ENCODE measurements at regions not wholly inside any gene's neighbourhood (a gene's known extent, or its start where the extent isn't known, plus 50 kb on each side); places are given as distances from the start of the nearest gene placed in this dataset.

GRCh38 chr1:114278430-114278829 is 124.8 kb upstream of the SYT6 start:
- no peak overlapping the region for H3K4me3 ChIP-seq (replicated peaks in 1 of 2; ENCODE audit: low read depth in 2 of 2, low read length in 2 of 2)
- DNase-seq (ENCODE audit: low read depth in 2 of 2): no peak
- TF ChIP-seq CTCF (IDR thresholded peaks at IDR 0.05; ENCODE audit: low read depth, low read length): no peak

- no peak for TF ChIP-seq CTCF (IDR thresholded peaks at IDR 0.05; ENCODE audit: low read depth, low read length)
- DNase-seq (ENCODE audit: low read depth in 2 of 2): no peak
- no peak overlapping the region for H3K4me3 ChIP-seq (replicated peaks in 1 of 2; ENCODE audit: low read depth in 2 of 2, low read length in 2 of 2)
These were observed 121.1 kb upstream of the SYT6 start for GRCh38 chr1:114274621-114275317.

GRCh38 chr1:114272593-114272992 is 118.9 kb upstream of the SYT6 start:
- no peak for TF ChIP-seq CTCF (IDR thresholded peaks at IDR 0.05; ENCODE audit: low read depth, low read length)
- no peak overlapping the region for H3K4me3 ChIP-seq (replicated peaks in 1 of 2; ENCODE audit: low read depth in 2 of 2, low read length in 2 of 2)
- no peak for DNase-seq (ENCODE audit: low read depth in 2 of 2)

- TF ChIP-seq CTCF (IDR thresholded peaks at IDR 0.05; ENCODE audit: low read depth, low read length): no peak
- no peak for DNase-seq (ENCODE audit: low read depth in 2 of 2)
- no peak overlapping the region for H3K4me3 ChIP-seq (replicated peaks in 1 of 2; ENCODE audit: low read depth in 2 of 2, low read length in 2 of 2)
These were observed 117.0 kb upstream of the SYT6 start for GRCh38 chr1:114270718-114271117.

GRCh38 chr1:114270282-114270681 is 116.6 kb upstream of the SYT6 start:
- no peak overlapping the region for H3K4me3 ChIP-seq (replicated peaks in 1 of 2; ENCODE audit: low read depth in 2 of 2, low read length in 2 of 2)
- TF ChIP-seq CTCF (IDR thresholded peaks at IDR 0.05; ENCODE audit: low read depth, low read length): no peak
- no peak for DNase-seq (ENCODE audit: low read depth in 2 of 2)

GRCh38 chr1:114269539-114269938 is 115.9 kb upstream of the SYT6 start:
- no peak overlapping the region for H3K4me3 ChIP-seq (replicated peaks in 1 of 2; ENCODE audit: low read depth in 2 of 2, low read length in 2 of 2)
- TF ChIP-seq CTCF (IDR thresholded peaks at IDR 0.05; ENCODE audit: low read depth, low read length): no peak

GRCh38 chr1:114263343-114263742 is 109.7 kb upstream of the SYT6 start:
- TF ChIP-seq CTCF (IDR thresholded peaks at IDR 0.05; ENCODE audit: low read depth, low read length): no peak
- DNase-seq (ENCODE audit: low read depth in 2 of 2): no peak
- no peak overlapping the region for H3K4me3 ChIP-seq (replicated peaks in 1 of 2; ENCODE audit: low read depth in 2 of 2, low read length in 2 of 2)

More at GRCh38 chr1:114269539-114269938, 115.9 kb upstream of the SYT6 start:
- DNase-seq (ENCODE audit: low read depth in 2 of 2): no peak
